Ovary (tissue), 7 donors: ENCODE measurements at regions not wholly inside any gene's neighbourhood (a gene's known extent, or its start where the extent isn't known, plus 50 kb on each side); places are given as distances from the start of the nearest gene placed in this dataset.

Experiments
- DNase-seq, 5 donors: peaks; one replicate each; pipeline ENCODE4 v3.0.0-alpha.2; 2019 to 2020
- H3K27ac ChIP-seq, 2 donors: fragments of 200-600 bp; one replicate each; pipeline versions ENCODE4 v1.5.1 to v1.8.0; 2019 to 2022
- H3K27me3 ChIP-seq: fragments of 200-600 bp; one replicate; pipeline ENCODE4 v1.8.0; 2022
- H3K36me3 ChIP-seq: fragments of 200-600 bp; sonication (generic); one replicate; pipeline ENCODE4 v1.5.1; 2019
- H3K4me1 ChIP-seq: one replicate; pipeline ENCODE4 v1.8.1; 2013; ENCODE audit warnings: mild to moderate bottlenecking, moderate library complexity; ENCODE audit not compliant: insufficient read depth
- H3K4me3 ChIP-seq: fragments of 200-600 bp; sonication (generic); one replicate; pipeline ENCODE4 v1.5.1; 2017
- H3K9me3 ChIP-seq, 2 donors: fragments of 200-600 bp in 1 of 2; sonication (generic) in 1 of 2; one replicate each; pipeline versions ENCODE4 v1.5.1 to v1.8.1; 2013 to 2019; ENCODE audit warnings: mild to moderate bottlenecking in 1 of 2, moderate library complexity in 1 of 2
- EP300 ChIP-seq: sonication (generic); formaldehyde crosslinking; IDR thresholded peaks from one replicate; pipeline ENCODE4 v1.6.1; 2017; ENCODE audit warnings: antibody characterized with exemption
- POLR2A ChIP-seq: fragments of 450-650 bp; IDR thresholded peaks from one replicate; pipeline ENCODE4 v1.6.1; 2017; ENCODE audit warnings: antibody characterized with exemption, mild to moderate bottlenecking, moderate library complexity
- WGBS, 3 donors: extraction: QIAGEN DNeasy Blood & Tissue Kit in 1 of 3; methylation state at CpG; one replicate each; pipeline versions ENCODE4 v1.1.5 to v1.1.7; 2013 to 2017; 5-methylcytosine and 5-hydroxymethylcytosine counted together
- intact Hi-C, 4 donors: fragments of 100-400 bp; cut with DNase I; formaldehyde crosslinking; loops; one replicate each; pipeline versions ENCODE4 v1.11.0 to v1.15.1; 2022 to 2023
- TF ChIP-seq, protein P1 (sequence below), 3 donors: fragments of 450-650 bp in 2 of 3; fragments of 200-600 bp in 1 of 3; IDR thresholded peaks; one replicate each; pipeline versions ENCODE4 v1.5.1 to v1.8.0; 2016 to 2022; ENCODE audit warnings: antibody characterized with exemption in 3 of 3, mild to moderate bottlenecking in 1 of 3
- donor health status: DM: no; HTN: no; CAD: no; lungs with moderate emphysema.
- donor health status: DM: no; HTN: no; CAD: no.
- donor health status: Bipolar disorder and iron deficiency.
- donor health status: DM: no; HTN: no; CAD: no.
- donor health status: DM: yes; HTN: yes; CAD: no.

DNA sequence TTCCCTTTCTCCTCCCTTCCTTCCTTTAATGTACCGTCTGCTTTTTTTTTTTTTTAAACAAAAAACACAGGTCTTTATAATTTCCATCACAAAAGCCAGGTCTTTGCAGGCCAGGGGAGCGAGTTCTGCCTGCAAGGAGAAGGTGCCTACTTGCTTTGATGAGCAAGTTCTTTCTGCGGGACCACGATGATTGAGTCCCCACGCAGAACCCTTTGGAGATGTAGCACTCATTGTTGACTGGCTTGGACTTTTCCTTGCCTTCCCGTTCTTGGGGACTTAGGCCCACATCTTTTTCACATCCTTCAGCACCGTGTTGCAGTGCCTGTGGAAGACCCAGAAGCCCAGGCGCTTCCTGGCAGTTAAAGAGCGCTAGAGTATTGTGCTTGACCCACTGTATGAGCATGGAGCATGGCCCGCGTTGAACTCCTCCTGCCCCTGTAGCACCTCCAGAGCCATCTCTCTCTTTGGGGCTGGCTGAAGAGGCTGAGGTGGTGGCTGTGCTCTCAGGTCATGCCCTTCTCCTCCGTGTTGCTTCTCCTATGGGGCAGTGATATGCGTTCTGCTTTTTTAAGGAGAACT is 177.6 kb downstream of the EXOC5 start:
- WGBS, 3 donors = 79 to 86% (median 82%) methylated on average over 13 of the region's 13 CpGs
- DNase-seq = no peak

DNA sequence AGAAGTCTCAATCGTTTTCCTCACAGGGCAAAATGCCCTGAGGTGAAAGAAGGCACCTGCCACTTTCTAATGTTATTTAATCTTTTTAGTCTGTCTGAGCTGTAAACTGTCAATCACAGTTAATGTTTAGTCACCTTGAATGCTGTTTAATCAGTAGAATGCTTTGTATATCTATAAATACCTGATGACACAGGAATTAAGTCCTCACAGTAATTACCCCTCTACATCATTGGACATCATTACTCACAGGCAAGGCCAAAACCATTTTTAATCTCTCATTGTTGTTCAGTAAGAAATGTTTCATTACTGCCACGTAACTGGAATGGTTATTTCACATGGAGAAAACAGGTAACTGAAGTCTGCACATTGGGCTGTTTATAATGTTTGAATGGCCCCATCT is 178.8 kb downstream of the EXOC5 start:
- no peak for DNase-seq
- no peaks in the 10 kb centered on the region for H3K36me3 ChIP-seq
- peaks cover 3% of the 10 kb centered on the region for H3K4me1 ChIP-seq
- H3K4me3 ChIP-seq = no peak overlapping the region
- intact Hi-C loops = no loop called here
- no peaks in the 10 kb centered on the region for H3K9me3 ChIP-seq
- H3K27me3 ChIP-seq = no peaks in the 10 kb centered on the region
- no peak overlapping the region for H3K27ac ChIP-seq
- WGBS, 3 donors = 43 to 53% (median 47%) methylated on average over 2 of the region's 2 CpGs
- TF ChIP-seq EP300 (no peak), POLR2A (no peak)
- TF ChIP-seq, protein P1, sequence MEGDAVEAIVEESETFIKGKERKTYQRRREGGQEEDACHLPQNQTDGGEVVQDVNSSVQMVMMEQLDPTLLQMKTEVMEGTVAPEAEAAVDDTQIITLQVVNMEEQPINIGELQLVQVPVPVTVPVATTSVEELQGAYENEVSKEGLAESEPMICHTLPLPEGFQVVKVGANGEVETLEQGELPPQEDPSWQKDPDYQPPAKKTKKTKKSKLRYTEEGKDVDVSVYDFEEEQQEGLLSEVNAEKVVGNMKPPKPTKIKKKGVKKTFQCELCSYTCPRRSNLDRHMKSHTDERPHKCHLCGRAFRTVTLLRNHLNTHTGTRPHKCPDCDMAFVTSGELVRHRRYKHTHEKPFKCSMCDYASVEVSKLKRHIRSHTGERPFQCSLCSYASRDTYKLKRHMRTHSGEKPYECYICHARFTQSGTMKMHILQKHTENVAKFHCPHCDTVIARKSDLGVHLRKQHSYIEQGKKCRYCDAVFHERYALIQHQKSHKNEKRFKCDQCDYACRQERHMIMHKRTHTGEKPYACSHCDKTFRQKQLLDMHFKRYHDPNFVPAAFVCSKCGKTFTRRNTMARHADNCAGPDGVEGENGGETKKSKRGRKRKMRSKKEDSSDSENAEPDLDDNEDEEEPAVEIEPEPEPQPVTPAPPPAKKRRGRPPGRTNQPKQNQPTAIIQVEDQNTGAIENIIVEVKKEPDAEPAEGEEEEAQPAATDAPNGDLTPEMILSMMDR (IDR thresholded peaks at IDR 0.05) = no peak

More for the DNA sequence above, 177.6 kb downstream of the EXOC5 start:
- no peaks in the 10 kb centered on the region for H3K9me3 ChIP-seq
- intact Hi-C loops = no loop called here
- H3K27ac ChIP-seq = no peak overlapping the region
- H3K4me3 ChIP-seq = no peak overlapping the region
- TF ChIP-seq EP300 (no peak), POLR2A (no peak)
- TF ChIP-seq, protein P1 (IDR thresholded peaks at IDR 0.05) = no peak
- H3K36me3 ChIP-seq = no peaks in the 10 kb centered on the region
- H3K4me1 ChIP-seq = no peaks in the 10 kb centered on the region
- no peaks in the 10 kb centered on the region for H3K27me3 ChIP-seq

DNA sequence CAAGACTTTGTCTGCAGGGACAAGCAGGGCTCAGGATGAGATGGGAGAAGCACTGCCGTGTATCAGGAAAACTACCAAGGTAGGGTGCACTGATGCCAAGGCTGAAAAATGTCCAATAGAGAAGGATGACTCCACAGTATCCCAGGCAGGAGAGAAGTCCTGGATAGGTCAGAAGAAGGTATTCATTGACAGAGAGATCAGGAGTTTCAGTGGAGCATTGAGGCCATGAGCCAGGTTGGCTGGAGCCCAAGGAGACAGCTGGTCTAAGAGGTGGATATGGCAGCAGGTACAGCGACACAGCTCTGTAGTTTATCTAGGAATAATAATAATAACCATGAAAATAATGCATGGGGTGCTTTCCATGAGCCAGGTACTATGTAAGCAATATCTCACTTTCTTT is 180.9 kb downstream of the EXOC5 start:
- no peak for DNase-seq
- H3K4me1 ChIP-seq = peaks cover 3% of the 10 kb centered on the region
- WGBS, 3 donors = 61 to 71% (median 62%) methylated on average over 2 of the region's 2 CpGs
- no peak for TF ChIP-seq EP300
- TF ChIP-seq, protein P1 (IDR thresholded peaks at IDR 0.05) = no peak
- TF ChIP-seq POLR2A = no peak
- H3K9me3 ChIP-seq = no peaks in the 10 kb centered on the region
- no peaks in the 10 kb centered on the region for H3K27me3 ChIP-seq
- intact Hi-C loops = no loop called here
- no peaks in the 10 kb centered on the region for H3K36me3 ChIP-seq
- no peak overlapping the region for H3K4me3 ChIP-seq
- H3K27ac ChIP-seq = no peak overlapping the region

DNA sequence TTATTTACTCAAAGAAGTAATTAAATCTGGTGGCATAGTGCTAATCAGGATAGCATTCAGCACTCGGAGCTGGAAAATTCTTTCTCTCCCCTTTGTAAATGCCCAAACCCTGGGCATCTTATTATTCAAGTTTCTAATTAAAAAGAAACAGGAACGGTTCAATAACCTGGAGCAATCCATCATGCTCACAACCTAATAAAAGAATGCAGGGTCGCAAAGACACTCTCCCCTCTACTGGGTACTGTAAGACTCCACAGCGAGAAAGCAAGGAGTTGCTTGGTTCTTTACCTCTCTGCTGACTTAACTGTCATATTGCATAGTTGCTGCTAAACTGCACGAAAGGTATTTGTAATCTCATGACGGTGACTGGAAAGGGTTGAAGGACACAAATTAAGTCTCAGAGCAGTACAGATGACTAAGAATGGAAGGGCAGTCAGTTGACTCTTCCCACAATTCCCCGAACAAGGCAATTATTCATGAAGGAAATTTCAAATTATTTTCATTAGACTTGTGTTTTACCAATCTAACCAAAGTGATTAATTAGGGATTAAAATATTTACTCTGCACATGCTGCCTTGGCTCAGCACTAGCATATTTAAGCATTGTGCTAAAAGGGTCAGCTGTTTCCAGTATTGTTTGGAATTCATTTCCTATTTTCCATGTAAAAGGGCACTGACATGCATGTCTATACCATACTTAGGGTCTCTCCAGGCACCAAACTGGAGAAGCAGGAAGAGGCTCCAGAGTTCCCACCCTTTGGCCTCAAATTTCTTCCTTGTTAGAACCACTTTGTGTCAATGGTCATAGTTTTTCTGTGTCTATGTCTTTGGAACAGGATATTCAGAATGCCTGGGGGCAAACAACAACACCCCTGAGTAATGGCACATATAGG is 182.2 kb downstream of the EXOC5 start:
- DNase-seq = no peak
- Histone ChIP-seq H3K4me1 (peaks cover 3% of the 10 kb centered on the region), H3K9me3 (no peaks in the 10 kb centered on the region), H3K4me3 (no peak overlapping the region), H3K36me3 (no peaks in the 10 kb centered on the region), H3K27ac (no peak overlapping the region), H3K27me3 (no peaks in the 10 kb centered on the region)
- intact Hi-C loops = no loop called here
- 75 to 82% (median 77%) methylated on average over 7 of the region's 7 CpGs for WGBS, 3 donors
- no peak for TF ChIP-seq POLR2A
- TF ChIP-seq, protein P1 (IDR thresholded peaks at IDR 0.05) = no peak
- TF ChIP-seq EP300 = no peak
